HEK293 (cell line): ENCODE measurements at regions not wholly inside any gene's neighbourhood (a gene's known extent, or its start where the extent isn't known, plus 50 kb on each side); places are given as distances from the start of the nearest gene placed in this dataset.

Source experiments
- CTCF ChIA-PET: fragments of 350-600 bp; formaldehyde crosslinking; extraction: SDS; loops from one replicate; lab custom pipeline; 2021; ENCODE audit warnings: antibody characterized with exemption; lab: Yijun Ruan, JAX
- POLR2A ChIA-PET: fragments of 300-600 bp; formaldehyde crosslinking; extraction: SDS; loops from one replicate; lab custom pipeline; 2020; ENCODE audit warnings: antibody characterized with exemption, inconsistent platforms; lab: Yijun Ruan, JAX
- H3K27ac ChIP-seq: fragments of 200-500 bp; sonication (Bioruptor generic); 2 replicates; pipeline ENCODE4 v1.5.1; 2014; ENCODE audit warnings: low read depth, low read length, control low read depth, inconsistent platforms; ENCODE audit errors: extremely low read depth
- H3K36me3 ChIP-seq, 2 experiments: fragments of 200-500 bp in 1 of 2; sonication (Bioruptor generic) in 1 of 2; 1 replicate in 1 of 2; 2 replicates in 1 of 2; pipeline ENCODE4 v1.5.1; 2014 to 2017; ENCODE audit warnings: inconsistent platforms in 2 of 2, low read length in 2 of 2; ENCODE audit not compliant: control insufficient read depth in 2 of 2, insufficient read depth in 1 of 2
- H3K4me1 ChIP-seq: fragments of 200-500 bp; sonication (Bioruptor generic); 2 replicates; pipeline ENCODE4 v1.5.1; 2014; ENCODE audit warnings: mild to moderate bottlenecking, low read length, inconsistent platforms; ENCODE audit not compliant: control insufficient read depth, insufficient read depth
- H3K4me3 ChIP-seq: 2 replicates; pipeline ENCODE4 v1.5.1; 2011; ENCODE audit warnings: low read depth, mild to moderate bottlenecking, control low read depth, low read length, moderate library complexity
- H3K9me3 ChIP-seq: fragments of 200-500 bp; sonication (Bioruptor generic); 2 replicates; pipeline ENCODE4 v1.5.1; 2014; ENCODE audit warnings: low read depth, low read length, inconsistent platforms; ENCODE audit not compliant: control insufficient read depth, insufficient read depth
- FEZF1 ChIP-seq: fragments of 450-650 bp; formaldehyde crosslinking; IDR thresholded peaks from 2 replicates; pipeline ENCODE4 v1.5.1; 2016; ENCODE audit warnings: missing biosample characterization, missing genetic modification characterization
- GLI2 ChIP-seq: fragments of 450-650 bp; formaldehyde crosslinking; IDR thresholded peaks from 2 replicates; pipeline ENCODE4; 2017; ENCODE audit warnings: missing biosample characterization, missing genetic modification characterization, low read depth, borderline replicate concordance
- PRDM2 ChIP-seq: fragments of 450-650 bp; formaldehyde crosslinking; IDR thresholded peaks from 2 replicates; pipeline ENCODE4 v1.5.1; 2016; ENCODE audit warnings: missing biosample characterization, missing genetic modification characterization, borderline replicate concordance
- PRDM4 ChIP-seq: fragments of 450-650 bp; formaldehyde crosslinking; IDR thresholded peaks from 2 replicates; pipeline ENCODE4 v1.5.1; 2017; ENCODE audit warnings: missing biosample characterization, missing genetic modification characterization
- SCRT2 ChIP-seq: fragments of 450-650 bp; formaldehyde crosslinking; IDR thresholded peaks from 2 replicates; pipeline ENCODE4 v1.5.1; 2016; ENCODE audit warnings: missing biosample characterization, missing genetic modification characterization
- ZNF175 ChIP-seq: fragments of 450-650 bp; formaldehyde crosslinking; IDR thresholded peaks from 2 replicates; pipeline ENCODE4 v1.5.1; 2016; ENCODE audit warnings: missing biosample characterization, missing genetic modification characterization
- ZNF292 ChIP-seq: fragments of 450-650 bp; formaldehyde crosslinking; IDR thresholded peaks from 2 replicates; pipeline ENCODE4 v1.5.1; 2016; ENCODE audit warnings: low read depth, missing biosample characterization, missing genetic modification characterization, borderline replicate concordance
- ZNF350 ChIP-seq: fragments of 450-650 bp; formaldehyde crosslinking; IDR thresholded peaks from 2 replicates; pipeline ENCODE4 v1.5.0; 2017; ENCODE audit warnings: missing biosample characterization, mild to moderate bottlenecking, missing genetic modification characterization
- ZNF391 ChIP-seq: fragments of 450-650 bp; formaldehyde crosslinking; IDR thresholded peaks from 2 replicates; pipeline ENCODE4 v1.5.1; 2016; ENCODE audit warnings: low read depth, missing biosample characterization, missing genetic modification characterization, borderline replicate concordance
- ZNF548 ChIP-seq: fragments of 450-650 bp; formaldehyde crosslinking; IDR thresholded peaks from 2 replicates; pipeline ENCODE4 v1.5.1; 2016; ENCODE audit warnings: missing biosample characterization, missing genetic modification characterization

- Histone ChIP-seq H3K4me1 (no peaks in the 10 kb centered on the region), H3K27ac (no peak overlapping the region), H3K9me3 (no peaks in the 10 kb centered on the region), H3K36me3 (no peaks in the 10 kb centered on the region), H3K4me3 (no peak overlapping the region)
- TF ChIP-seq GLI2 (tag by site-specific recombination) (no peak), ZNF548 (tag by site-specific recombination) (no peak), ZNF292 (no peak), SCRT2 (tag by site-specific recombination) (no peak)
- ChIA-PET CTCF (interaction anchor here (0.6 kb wide), 1 partner anchor 56 kb away, joined by 6 read pairs; no protein-coding TSS in a partner anchor), POLR2A (no interaction called here)
Measured at GRCh38 chr15:60155661-60156060, 151.6 kb downstream of the FOXB1 start.

GRCh38 chr15:60160909-60161308, 156.8 kb downstream of the FOXB1 start:
- H3K4me1 ChIP-seq, result no peaks in the 10 kb centered on the region
- H3K4me3 ChIP-seq, result no peak overlapping the region
- H3K36me3 ChIP-seq, result no peaks in the 10 kb centered on the region
- ChIA-PET POLR2A (no interaction called here), CTCF (interaction anchor here (1.1 kb wide), 1 partner anchor 42 kb away, joined by 5 read pairs; no protein-coding TSS in a partner anchor)
- no peak overlapping the region for H3K27ac ChIP-seq
- H3K9me3 ChIP-seq, result no peaks in the 10 kb centered on the region
- no peak for TF ChIP-seq PRDM2 (tag by site-specific recombination)
- TF ChIP-seq ZNF350 (tag by site-specific recombination), result no peak
- TF ChIP-seq ZNF175 (tag by site-specific recombination), result no peak
- no peak for TF ChIP-seq PRDM4

- Histone ChIP-seq H3K4me1 (no peaks in the 10 kb centered on the region), H3K9me3 (no peaks in the 10 kb centered on the region), H3K27ac (no peak overlapping the region), H3K4me3 (no peak overlapping the region), H3K36me3 (no peaks in the 10 kb centered on the region)
- CTCF ChIA-PET, result interaction anchor here (0.6 to 1.1 kb wide), 2 partner anchors 43 to 50 kb away, joined by 3 to 5 read pairs; no protein-coding TSS in a partner anchor
- POLR2A ChIA-PET, result no interaction called here
- TF ChIP-seq ZNF391 (tag by site-specific recombination) (no peak), FEZF1 (peak; percentile 24; the same call in 1 of the 2 replicates)
Measured at GRCh38 chr15:60161704-60162103, 157.6 kb downstream of the FOXB1 start.
